ENCODE measurements at regions not wholly inside any gene's neighbourhood (a gene's known extent, or its start where the extent isn't known, plus 50 kb on each side); places are given as distances from the start of the nearest gene placed in this dataset.
"Not testable (repeated sequence)": the region's sequence is repeated elsewhere in the genome, so short reads cannot be mapped to it uniquely, and the experiment has no call there.

DNA sequence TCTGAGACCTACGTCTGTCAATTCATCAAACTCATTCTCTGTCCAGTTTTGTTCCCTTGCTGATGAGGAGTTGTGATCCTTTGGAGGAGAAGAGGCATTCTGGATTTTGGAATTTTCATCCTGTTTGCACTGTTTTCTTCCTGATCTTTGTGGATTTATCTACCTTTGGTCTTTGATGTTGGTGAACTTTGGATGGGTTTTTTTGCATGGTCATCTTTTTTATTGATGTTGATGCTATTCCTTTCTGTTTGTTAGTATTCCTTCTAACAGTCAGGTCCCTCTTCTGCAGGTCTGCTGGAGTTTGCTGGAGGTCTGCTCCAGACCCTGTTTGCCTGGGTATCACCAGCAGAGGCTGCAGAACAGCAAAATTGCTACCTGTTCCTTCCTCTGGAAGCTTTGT lies 322.2 kb downstream of the CCSER2 start:
- not testable (repeated sequence) for DNase-seq

DNA sequence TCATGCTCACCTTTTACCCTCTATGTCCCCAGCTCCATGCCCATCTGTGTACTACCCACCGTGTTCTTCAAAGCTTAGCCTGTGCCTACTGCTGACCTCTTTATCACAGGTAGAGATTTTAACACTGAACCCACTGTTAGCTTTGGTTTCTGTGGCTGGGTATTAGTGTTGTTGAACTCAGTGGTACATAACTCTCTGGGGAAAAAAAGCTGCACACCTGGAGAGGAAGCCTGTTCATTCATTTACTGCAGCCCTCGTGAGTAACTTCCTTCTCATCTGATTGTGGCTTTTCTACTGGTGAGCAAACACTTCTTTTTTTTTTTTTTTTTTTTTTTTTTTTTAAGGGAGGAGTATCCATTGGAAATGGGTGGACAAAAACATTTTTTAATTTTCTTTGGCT lies 326.3 kb downstream of the CCSER2 start:
- no peak for DNase-seq

DNA sequence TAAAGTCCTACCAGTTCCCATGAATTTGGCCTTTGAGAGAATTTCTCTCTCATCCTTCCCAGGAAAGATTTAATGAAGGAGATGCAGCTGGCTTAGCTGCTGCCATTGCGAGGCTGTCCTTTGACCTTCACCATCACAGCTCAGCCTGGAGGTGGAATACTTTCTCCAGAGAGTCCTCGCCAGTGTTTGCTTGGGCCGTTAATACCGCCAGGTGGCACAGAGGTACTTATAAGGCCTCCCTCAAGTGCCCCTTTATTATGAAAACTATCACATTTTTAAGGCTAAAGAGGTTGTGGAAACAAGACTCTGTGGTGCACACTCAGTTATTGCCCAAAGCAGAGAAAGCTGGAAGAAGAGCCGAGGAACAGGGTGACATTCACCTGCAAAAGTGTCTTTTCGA lies 330.6 kb downstream of the CCSER2 start:
- DNase-seq, result no peak

DNA sequence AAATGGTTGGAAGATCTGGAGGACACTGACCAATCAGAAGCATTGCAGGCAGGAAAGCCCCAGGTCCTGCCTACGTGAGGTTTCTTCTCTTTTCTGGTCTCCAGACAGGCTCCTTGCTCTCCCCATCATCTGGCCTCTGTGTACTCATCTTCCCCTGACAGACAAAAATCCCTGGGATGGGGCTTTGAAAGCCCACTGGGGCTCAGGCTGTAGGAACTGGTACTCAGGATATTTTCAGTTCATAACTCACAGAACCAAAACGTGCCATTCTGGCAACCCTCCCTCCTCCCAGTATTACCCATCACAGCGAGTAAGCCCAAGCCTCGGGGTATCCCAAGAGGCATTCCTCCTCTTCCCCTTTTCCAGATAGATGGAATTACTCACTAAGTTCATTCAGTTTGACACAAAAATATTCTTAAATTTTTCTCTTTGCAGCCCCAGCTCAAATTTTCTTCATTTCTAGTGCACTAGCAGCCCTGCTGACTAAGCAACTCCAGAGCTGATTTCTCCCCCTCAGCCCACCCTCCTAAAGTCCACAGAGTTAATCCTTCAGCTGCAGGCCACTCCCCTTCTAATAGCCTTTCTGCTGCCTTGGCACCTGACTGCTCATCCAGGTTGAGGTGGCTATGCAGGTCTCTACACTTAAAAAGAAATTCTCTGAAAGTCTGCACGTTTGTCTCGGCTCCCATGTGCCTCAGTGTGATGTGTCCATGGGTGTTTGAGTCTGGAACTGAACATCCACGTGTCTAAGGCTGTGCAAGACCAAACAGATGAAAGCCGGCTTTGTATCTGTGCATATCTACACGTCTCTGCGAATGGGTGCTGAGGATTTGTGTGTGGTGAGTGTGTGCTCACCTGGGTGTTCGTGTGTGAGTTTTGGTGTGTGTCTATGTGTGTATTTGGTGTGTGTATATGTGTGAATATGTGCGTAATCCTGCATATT lies 331.4 kb downstream of the CCSER2 start:
- no peak for DNase-seq

DNA sequence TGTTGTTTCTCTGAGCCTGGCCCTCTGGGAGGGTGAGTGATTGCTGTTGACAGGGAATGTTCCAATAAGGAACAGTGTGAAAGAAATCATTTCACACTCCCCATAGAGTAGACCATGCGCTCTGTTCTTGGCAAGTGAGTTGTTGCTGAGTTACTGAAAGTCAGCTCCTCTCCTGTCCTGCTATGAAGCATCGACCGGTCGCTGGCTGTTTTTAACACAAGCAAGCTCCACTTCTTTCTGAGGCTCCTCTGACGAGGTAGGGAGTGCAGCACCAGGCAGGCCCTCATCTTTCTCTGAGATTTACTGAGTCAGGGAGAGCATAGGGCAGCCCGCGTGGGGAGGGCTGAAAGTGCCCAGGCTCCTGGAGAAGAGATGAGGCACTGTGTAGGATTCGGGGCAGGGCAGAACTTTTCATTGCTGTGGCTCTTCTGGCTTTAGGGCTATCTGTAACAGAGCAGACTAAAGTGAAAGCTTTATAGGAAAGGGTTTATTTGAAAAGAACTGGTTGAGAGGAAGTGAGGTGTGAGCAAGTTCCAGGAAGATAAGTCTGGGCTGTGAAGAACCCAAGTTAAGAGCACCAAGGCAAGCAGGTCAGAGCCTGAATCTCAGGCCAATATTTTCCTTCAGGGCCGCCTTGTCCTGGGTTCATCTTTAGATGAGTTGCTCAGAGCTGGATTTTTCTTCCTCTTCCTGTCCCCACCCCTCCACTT lies 332.2 kb downstream of the CCSER2 start:
- no peak for DNase-seq

DNA sequence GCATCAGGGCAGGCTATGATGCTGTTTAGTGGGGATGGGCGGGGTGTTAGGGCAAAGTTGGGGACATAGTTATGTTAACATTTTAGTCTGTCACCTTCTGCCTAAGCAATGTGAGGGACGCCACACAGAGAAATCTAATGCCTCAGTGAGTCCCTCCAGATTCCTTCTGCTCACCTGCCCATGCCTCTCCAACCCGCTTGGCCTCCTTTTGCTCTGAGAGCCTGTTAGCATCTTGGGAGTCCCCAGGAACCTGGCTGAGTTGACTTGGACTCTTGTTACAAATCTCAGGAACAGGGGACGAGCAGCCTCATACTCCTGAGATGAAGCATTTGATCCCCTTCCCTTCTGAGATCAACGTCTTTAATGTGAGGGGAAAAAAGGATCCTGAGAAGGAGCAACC lies 336.8 kb downstream of the CCSER2 start:
- DNase-seq, result no peak

DNA sequence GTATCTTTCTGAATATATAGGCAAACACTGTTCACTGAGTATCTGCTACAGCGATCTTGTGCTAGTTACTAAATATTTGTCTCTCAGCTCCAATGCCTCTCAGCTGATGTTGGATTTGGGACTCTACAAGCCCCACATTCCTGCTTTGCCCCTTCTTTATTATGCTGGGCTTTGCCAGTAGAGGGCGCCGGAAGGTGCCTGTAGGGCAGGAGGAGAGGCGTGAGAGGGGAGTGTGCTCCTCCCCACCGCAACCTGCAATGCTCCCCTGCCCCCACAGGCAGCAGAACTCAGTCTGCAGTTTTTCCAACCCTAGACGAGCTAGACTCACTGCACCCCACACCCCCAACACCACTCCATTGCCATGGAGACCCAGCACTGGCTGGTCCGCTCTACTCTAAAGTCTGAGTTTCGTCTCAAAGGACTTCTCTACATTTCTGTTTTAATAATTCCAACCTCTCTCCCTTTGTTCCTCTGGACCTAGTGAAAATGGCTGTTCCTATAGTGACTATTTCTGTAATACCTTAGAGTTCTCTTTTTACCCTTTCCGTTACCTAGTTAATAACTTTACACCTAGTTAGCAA lies 337.6 kb downstream of the CCSER2 start:
- peak in 1 of 2 donors; percentile 2 for DNase-seq

DNA sequence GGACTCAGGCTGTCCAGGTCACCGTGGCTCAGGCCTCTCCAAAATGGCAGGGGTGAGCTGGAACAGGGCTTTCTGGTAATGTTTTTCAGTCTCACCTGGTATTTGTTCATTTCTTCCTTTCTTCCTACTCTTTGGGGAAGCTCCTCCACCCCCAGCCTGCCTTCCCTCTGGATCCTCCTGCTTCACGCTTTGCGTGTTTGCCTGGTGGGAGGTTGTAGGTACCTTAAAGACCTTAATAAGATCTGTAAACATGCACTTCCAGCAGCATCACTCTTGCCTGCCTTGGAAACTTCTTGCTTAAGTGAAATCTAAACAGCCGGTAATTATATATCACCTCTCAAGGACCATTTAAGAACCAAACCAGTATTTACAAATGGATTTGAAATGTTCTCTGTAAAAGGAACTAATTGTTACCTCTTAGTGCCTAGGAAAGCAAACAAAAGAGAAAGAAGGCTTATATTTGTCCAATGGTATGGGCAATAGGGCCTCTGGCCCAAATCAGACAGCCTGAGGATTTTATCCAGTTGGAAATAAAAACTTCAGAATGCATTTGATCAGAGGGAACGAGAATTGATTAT lies 339.9 kb downstream of the CCSER2 start:
- no peak for DNase-seq

DNA sequence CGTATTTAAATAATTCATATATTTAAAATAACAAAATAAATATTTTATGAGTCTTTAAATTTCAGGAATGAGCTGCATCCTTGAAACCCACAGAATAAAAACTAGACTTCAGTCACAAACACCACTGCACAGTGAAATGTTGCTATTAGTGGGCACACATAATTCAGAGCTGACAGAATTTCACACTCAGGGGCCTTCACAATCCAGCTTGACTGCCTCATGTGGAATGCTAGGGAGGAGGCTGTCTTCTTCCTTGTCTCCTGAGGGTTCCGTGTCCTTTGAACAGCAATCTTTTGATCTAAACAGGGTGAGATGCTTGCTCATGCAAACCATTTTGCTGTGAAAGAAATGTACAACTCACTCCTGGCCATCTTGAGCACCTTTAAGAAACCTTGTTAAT lies 346.7 kb downstream of the CCSER2 start:
- DNase-seq, result no peak

DNA sequence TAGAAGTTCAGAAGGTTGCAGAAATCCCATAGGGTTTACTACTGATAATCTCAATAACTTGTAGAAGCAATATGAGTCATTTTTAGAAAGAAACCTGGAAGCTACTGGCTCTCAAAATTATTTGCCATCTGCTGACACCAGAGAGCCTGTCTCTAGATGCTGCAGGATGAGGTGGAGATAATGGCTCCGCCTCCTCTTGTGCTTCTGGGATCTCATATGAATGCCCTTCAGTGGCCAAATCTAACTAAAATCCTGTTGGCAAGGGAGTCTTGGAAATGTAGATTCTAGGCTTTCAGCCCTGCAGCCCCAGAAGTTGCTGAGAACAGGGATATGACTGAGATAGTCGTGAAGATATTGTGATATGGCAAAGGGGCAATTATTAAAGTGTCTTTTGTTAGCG lies 348.1 kb downstream of the CCSER2 start:
- DNase-seq, result no peak

DNA sequence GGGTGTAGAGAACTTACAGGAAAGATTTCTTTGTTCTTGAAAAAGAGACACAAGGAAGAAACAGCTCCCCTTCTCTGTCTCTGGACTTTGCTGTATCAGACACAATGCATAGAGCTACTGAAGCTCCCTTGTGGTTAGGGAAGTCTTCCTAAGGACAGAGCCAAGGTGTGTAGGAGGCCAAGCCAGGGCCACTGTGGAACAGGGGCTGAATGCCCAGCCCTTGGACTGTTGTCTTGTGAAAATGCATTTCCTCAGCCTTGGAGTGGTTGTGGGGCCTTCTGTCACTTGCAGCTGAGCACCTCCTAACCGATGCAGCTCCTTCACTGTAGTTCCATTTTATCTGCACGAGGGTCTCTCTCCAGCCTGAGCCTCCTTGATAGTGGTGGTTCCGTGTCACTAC lies 353.4 kb downstream of the CCSER2 start:
- no peak for DNase-seq

DNA sequence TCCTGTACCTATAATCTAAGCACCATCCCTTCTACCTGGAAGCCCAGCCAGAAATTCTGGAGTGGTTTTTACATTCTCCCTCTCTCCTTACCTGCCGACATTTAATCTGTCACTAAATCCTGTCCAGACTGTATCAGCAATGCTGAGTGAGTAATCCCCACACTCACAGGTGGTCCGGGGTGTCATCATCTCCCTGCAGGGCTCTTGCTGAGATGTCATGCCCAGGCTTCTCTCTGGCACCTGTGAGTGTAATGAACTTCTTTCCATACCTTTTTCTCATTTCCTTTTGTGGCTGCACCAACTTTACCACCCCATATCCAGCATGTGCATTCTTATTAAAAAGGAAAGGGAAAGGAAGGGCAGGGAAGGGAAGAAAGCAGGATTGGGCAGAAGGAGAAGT lies 355.2 kb downstream of the CCSER2 start:
- no peak for DNase-seq

DNA sequence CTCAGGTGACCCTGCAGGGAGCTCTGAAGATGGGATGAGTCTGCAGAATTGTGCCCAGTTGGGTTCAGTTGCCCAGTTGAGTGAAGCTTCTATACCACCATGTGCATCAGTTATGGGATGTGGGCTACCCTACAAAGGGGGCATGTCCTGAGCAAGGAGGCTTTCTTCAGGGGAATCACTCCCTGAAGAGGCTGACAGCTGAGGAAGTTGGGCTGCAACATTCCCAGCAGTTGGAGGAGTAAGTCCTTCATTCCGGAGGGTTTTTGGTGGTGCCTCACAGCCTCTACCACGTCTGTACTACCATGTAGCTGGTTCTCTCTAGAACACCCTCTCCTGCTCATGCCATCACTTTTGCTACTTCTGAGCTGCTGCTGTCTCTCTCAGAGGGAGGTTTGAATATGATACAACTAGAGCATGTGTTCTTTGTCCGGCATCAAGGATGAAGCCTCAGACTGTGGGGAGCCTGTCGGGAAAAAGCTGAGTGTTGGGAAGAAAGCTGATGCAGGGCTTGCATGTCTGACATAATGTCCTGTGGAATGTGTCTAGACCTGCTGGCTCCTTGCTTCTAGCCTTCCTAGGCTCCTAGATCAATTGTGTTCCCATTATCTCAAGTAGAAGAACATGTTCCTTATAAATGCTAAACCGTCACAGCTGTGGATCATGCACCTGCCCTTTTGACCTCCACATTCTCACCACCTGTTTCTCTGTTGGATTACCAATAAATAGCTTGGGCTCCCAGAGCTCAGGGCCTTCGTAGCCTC lies 355.8 kb downstream of the CCSER2 start:
- DNase-seq, result no peak

DNA sequence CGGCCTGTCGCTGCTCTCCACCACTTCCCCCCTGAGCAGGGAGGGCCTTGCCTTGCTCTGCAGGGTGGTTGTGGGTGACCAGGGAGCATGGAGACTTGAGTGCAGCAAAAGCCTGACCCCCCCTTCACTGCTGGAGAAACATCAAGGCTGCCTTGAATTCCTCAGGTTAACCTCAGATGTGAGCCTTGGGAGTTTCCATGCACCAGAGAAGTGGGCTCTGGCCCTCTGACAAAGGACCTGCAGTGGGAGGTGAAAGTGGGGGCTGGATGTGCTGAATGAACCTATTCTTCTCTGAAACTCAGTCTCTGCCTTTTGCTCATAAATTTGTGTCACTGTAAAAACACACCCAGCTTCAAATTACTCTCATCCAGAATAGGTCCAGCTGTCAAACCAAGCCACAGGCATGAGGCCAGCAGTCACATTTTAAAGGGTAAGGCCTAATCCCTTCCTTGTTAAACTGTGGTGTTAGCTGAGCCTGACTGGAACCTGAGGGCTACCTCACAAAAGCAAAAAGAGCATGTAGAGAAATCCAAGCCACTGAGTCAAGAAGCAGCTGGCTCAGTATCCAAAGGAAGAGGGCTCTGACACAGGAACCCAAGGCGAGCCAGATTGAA lies 356.8 kb downstream of the CCSER2 start:
- no peak for DNase-seq

DNA sequence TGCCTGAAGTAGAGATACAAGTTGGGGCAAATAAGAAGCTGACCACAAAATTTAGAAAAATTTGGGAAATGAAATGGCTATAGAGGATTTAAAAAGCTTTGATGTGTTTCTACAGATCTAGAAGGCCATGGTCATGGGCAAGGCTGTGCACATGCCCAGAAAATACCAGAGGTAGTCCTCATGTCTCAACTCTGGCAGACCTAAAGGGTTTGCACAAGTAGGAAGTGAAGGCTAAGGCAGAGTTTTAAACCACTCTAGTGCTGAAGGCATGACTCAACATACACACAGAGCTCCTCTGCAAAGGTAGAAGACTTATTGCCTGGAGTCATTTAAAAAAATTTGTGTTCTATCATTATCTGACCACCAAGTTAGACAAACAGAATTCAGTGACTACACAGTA lies 364.6 kb downstream of the CCSER2 start:
- DNase-seq, result no peak

DNA sequence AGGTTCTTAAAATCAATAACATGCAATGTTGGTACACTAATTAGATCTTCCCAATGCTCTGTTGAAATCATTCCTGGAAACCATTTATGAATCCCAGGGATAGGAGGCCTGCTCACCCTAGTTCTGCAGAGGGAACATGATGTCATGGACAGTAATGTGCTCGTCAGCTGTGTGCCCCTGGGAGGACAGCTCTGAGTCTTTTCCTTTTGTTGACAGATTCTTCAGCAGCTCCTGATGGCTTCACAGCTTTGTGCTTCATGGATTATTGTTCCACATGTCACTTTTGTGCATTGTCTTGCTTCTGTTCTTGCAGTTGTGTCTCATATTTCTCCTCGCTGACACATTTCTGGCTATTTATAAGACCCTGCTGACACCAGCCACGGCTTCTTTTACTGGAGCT lies 367.5 kb downstream of the CCSER2 start:
- DNase-seq, result no peak

DNA sequence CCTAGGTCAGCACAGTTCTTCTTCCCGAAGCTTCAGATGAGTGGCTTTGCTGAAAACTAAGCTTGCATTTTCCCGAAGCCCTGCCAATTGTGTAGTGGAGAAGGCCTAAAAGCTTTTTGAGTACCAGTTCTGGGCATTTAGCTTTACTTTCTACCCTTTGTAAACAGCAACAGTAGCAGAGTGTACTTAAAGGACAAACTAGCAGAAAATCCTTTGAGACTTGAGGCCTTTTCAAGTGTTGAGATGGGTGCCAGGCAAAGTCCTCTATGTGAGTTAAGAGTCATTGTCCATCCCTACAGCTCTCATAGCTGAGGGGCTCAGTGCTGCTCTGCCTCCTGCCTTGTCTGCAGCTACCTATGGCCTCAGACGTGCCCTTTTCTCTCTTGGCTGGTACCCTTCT lies 368.2 kb downstream of the CCSER2 start:
- no peak for DNase-seq

DNA sequence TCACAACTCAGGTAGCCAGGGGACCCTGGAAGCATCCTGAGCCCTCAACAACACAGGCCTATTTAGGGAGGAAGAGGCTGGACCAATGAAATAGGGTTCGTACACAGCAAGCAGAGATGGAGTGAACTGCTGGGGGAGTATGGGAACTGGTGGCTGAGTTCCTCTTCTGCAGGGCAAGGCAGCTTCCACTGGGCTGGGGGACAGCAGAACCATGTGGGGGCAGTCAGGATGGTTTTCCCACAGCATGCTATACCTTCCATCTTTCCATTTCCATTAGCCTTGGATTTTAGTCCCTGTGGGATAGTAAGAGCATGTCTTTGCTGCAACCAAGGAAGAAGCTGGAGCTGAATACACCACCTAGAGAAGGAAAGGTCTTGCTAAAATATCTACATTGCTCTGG lies 370.6 kb downstream of the CCSER2 start:
- no peak for DNase-seq

DNA sequence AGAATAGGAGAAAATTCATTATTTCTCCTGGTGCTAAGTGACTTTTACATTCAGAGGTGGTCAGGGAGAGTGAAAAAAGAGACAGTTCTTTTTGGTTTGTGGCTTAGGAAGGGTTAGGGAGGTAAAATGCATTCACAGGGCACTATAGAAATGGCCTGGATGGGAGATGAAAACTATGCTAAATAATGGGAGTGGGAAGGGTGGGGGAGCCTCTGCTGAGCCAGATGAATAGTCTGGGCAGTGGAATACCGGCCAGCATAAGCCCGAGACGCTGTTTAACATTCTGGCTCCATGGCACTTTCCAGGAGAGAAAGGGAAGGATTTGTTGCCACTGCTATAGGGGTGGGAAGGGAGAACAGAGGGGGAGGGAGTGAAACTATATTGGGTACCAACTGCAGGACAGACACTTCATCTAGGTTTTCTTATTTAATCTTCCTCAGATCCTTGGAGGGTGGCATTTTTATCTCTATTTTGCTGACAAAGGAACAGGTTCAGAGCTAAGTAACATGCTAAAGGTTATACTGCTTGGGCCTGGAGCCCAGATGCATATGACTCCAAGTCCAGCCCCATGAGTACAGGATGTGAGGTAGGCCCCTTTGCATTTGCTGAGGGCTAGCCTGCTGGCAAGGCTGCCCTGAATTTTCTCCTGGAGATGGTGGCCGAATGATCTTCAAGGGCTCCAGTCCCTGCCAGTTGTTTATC lies 372.4 kb downstream of the CCSER2 start:
- DNase-seq, result no peak

DNA sequence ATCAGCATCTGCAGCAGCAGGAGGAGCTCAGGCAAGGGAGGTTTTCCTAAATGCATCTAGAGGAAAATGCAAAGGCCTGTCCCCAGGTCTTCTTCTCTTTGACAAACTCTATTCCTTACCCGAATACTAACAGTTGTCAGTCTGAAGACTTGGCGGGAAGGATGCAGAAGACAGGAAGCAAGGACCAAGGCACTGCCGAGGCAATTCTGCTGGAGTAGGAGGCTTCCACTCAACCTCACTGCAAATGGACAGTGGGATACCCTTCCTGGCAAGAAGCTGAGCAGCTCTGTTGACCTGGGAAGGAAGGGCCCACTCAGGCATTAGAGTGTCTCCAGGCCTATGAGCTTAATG lies 373.0 kb downstream of the CCSER2 start:
- no peak for DNase-seq

DNA sequence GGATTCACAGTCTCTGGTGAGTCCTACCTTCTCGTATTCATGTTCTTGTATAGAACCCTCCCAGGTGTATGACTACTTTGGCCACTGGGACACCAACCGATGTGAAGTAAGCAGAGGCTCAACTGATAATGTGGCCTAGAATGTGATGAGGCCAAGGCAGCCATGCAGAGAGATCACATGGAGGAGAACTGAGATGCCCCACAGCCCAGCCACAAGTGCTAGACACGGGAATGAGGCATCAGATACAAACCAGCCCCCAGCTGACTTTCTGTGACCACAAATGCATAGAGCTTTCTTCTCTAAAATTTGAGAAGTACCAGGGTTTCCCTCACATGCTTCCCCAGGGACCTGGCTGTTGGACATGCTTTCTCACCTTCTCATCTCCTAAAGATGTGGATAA lies 375.7 kb downstream of the CCSER2 start:
- DNase-seq, result no peak

DNA sequence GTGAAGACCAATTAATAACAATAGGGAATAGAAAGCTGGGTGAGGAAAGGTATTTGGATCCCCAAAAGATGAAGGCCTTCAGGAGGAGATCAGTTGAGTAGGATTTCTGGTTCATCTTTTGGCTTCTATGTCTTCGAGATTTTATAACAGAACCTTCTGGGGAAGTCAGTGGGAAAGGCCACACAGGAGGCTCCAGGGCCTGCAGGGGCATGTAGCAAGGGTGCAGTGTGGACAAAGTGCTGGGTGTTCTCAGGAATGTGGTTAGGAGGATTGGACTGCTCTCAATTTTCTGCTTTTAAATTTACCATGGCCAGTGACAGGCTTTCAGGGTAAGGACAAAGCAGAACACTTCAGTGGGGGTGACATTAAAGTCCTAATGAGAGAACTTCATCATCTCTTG lies 378.0 kb downstream of the CCSER2 start:
- DNase-seq, result no peak

Data from activated CD4-positive, alpha-beta T cell treated with anti-CD3 and anti-CD28 coated beads for 4 hours (primary cell).